NCI-H128 (cell line): ENCODE measurements at regions not wholly inside any gene's neighbourhood (a gene's known extent, or its start where the extent isn't known, plus 50 kb on each side); places are given as distances from the start of the nearest gene placed in this dataset.
"Not testable (repeated sequence)": the region's sequence is repeated elsewhere in the genome, so short reads cannot be mapped to it uniquely, and the experiment has no call there.

Source experiments
- DNase-seq: peaks from one replicate; lab custom pipeline; 2025; ENCODE audit not compliant: unreplicated experiment; lab: John Stamatoyannopoulos, UW

- DNase-seq = no peak
Observed at GRCh38 chr10:31123946-31124345, 92.3 kb upstream of the ZNF438 start.

- no peak for DNase-seq
Observed at GRCh38 chr10:31124852-31125251, 93.2 kb upstream of the ZNF438 start.

- DNase-seq = no peak
Observed at GRCh38 chr10:31125789-31126188, 94.1 kb upstream of the ZNF438 start.

- DNase-seq = no peak
Observed at GRCh38 chr10:31126593-31126992, 94.9 kb upstream of the ZNF438 start.

- no peak for DNase-seq
Observed at GRCh38 chr10:31128536-31128935, 96.9 kb upstream of the ZNF438 start.

GRCh38 chr10:31129271-31129670 is 97.6 kb upstream of the ZNF438 start:
- no peak for DNase-seq

GRCh38 chr10:31129880-31130405 is 98.3 kb upstream of the ZNF438 start:
- DNase-seq = no peak

- DNase-seq = no peak
Observed at GRCh38 chr10:31130406-31130805, 98.7 kb upstream of the ZNF438 start.

- no peak for DNase-seq
Observed at GRCh38 chr10:31131251-31131650, 99.6 kb upstream of the ZNF438 start.

- no peak for DNase-seq
Observed at GRCh38 chr10:31132681-31133244, 101.1 kb upstream of the ZNF438 start.

- DNase-seq = no peak
Observed at GRCh38 chr10:31133251-31133791, 101.7 kb upstream of the ZNF438 start.

GRCh38 chr10:31133792-31134310 is 102.2 kb upstream of the ZNF438 start:
- DNase-seq = no peak

GRCh38 chr10:31134311-31134952 is 102.8 kb upstream of the ZNF438 start:
- DNase-seq = peak; percentile 19

- no peak for DNase-seq
Observed at GRCh38 chr10:31135171-31135570, 103.5 kb upstream of the ZNF438 start.

GRCh38 chr10:31135791-31136190 is 104.1 kb upstream of the ZNF438 start:
- DNase-seq = not testable (repeated sequence)

- no peak for DNase-seq
Observed at GRCh38 chr10:31136386-31136785, 104.7 kb upstream of the ZNF438 start.

GRCh38 chr10:31136930-31137885 is 105.5 kb upstream of the ZNF438 start:
- no peak for DNase-seq

GRCh38 chr10:31138026-31138553 is 106.4 kb upstream of the ZNF438 start:
- DNase-seq = no peak

GRCh38 chr10:31139497-31139896 is 107.8 kb upstream of the ZNF438 start:
- DNase-seq = no peak

- no peak for DNase-seq
Observed at GRCh38 chr10:31140716-31141115, 109.1 kb upstream of the ZNF438 start.

- no peak for DNase-seq
Observed at GRCh38 chr10:31142026-31142425, 110.4 kb upstream of the ZNF438 start.
